ENCODE measurements at regions not wholly inside any gene's neighbourhood (a gene's known extent, or its start where the extent isn't known, plus 50 kb on each side); places are given as distances from the start of the nearest gene placed in this dataset.

- BruUV-seq (replicated peaks) = no TSS peak
- H3K4me1 Mint-ChIP-seq (ENCODE audit: insufficient read depth, unreplicated experiment) = peaks cover 8% of the 10 kb centered on the region
- H3K9me3 Mint-ChIP-seq (ENCODE audit: unreplicated experiment) = peaks cover 4% of the 10 kb centered on the region
- H3K27me3 Mint-ChIP-seq (ENCODE audit: insufficient read depth, unreplicated experiment) = no peaks in the 10 kb centered on the region
- DNase-seq (ENCODE audit: unreplicated experiment) = peak; percentile 20
- no peaks in the 10 kb centered on the region for H3K36me3 Mint-ChIP-seq (ENCODE audit: insufficient read depth, unreplicated experiment)
- H3K27ac Mint-ChIP-seq (ENCODE audit: low read depth, unreplicated experiment) = peak overlapping the region; percentile 27
- ChIA-PET POLR2A (interaction anchor here (0.7 kb wide), 1 partner anchor 34 kb away, joined by 3 read pairs; no protein-coding TSS in a partner anchor), CTCF (interaction anchor here (0.6 kb wide), 1 partner anchor 153 kb away, joined by 3 read pairs; no protein-coding TSS in a partner anchor)
- intact Hi-C loops (cut with micrococcal nuclease) = no loop called here
- H3K4me3 Mint-ChIP-seq (ENCODE audit: unreplicated experiment) = no peak overlapping the region
- no peak for TF ChIP-seq CTCF (IDR thresholded peaks at IDR 0.05; ENCODE audit: unreplicated experiment)
These were observed 352.0 kb upstream of the COL8A1 start for GRCh38 chr3:99286266-99286845.

- CTCF ChIA-PET = no interaction called here
- Mint-ChIP-seq H3K4me1 (ENCODE audit: insufficient read depth, unreplicated experiment) (peaks cover 23% of the 10 kb centered on the region), H3K36me3 (ENCODE audit: insufficient read depth, unreplicated experiment) (no peaks in the 10 kb centered on the region), H3K27me3 (ENCODE audit: insufficient read depth, unreplicated experiment) (no peaks in the 10 kb centered on the region), H3K27ac (ENCODE audit: low read depth, unreplicated experiment) (no peak overlapping the region), H3K4me3 (ENCODE audit: unreplicated experiment) (no peak overlapping the region), H3K9me3 (ENCODE audit: unreplicated experiment) (no peaks in the 10 kb centered on the region)
- POLR2A ChIA-PET = interaction anchor here (0.9 to 1.5 kb wide), 2 partner anchors 22 to 126 kb away, joined by 3 to 5 read pairs; no protein-coding TSS in a partner anchor
- no peak for TF ChIP-seq CTCF (IDR thresholded peaks at IDR 0.05; ENCODE audit: unreplicated experiment)
- intact Hi-C loops (cut with micrococcal nuclease) = loop anchor here (10.0 kb wide), 1 partner anchor 55 kb away; no protein-coding TSS in a partner anchor
- DNase-seq (ENCODE audit: unreplicated experiment) = peak; percentile 66
- BruUV-seq (replicated peaks) = no TSS peak
These were observed 368.3 kb upstream of the DCBLD2 start for GRCh38 chr3:99269606-99270351.

DNA sequence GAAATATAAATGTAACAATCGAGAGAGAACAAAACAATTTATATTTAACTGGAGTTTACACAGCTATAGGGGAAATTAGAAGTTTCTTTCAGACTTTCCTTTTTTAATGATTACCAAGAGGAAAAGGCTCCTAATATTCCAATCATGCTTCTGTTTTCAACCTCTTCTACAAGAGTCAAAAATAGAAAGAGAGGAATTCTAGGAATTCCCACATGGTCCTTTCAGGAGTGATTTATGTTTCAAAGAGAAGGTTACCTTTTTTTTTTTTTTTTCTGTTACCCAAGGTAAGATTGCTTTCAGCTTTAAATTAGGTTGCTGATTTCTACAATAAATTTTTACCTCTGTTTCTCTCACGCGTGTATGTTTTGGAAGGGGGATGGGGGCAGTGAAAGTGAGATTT is 355.3 kb upstream of the DCBLD2 start:
- ChIA-PET POLR2A (interaction anchor here (1.2 kb wide), 1 partner anchor 11 kb away, joined by 6 read pairs; no protein-coding TSS in a partner anchor), CTCF (no interaction called here)
- Mint-ChIP-seq H3K9me3 (ENCODE audit: unreplicated experiment) (peaks cover 6% of the 10 kb centered on the region), H3K4me1 (ENCODE audit: insufficient read depth, unreplicated experiment) (peaks cover 11% of the 10 kb centered on the region), H3K4me3 (ENCODE audit: unreplicated experiment) (no peak overlapping the region), H3K27ac (ENCODE audit: low read depth, unreplicated experiment) (no peak overlapping the region), H3K27me3 (ENCODE audit: insufficient read depth, unreplicated experiment) (no peaks in the 10 kb centered on the region), H3K36me3 (ENCODE audit: insufficient read depth, unreplicated experiment) (no peaks in the 10 kb centered on the region)
- no peak for TF ChIP-seq CTCF (IDR thresholded peaks at IDR 0.05; ENCODE audit: unreplicated experiment)
- intact Hi-C loops (cut with micrococcal nuclease) = no loop called here
- DNase-seq (ENCODE audit: unreplicated experiment) = no peak
- no TSS peak for BruUV-seq (replicated peaks)

DNA sequence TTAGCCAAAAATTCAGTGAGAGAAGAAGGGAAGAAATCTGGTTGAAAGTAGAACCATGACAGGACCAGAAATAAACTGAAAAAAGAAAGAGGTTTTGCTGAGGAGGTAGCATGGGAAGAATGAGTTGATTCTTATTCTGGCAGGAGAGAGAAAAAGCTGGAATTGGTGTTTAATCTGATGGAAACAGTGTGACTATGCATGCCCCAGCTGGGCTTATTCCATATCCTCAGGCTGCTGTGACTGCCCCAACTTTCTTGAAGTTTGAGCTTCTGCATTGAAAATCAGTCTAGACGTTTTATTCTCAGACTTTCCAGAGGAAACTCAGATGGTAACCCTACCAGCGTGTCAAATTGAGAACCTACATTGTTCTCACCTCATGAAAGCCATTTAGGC is 352.5 kb upstream of the DCBLD2 start:
- no TSS peak for BruUV-seq (replicated peaks)
- DNase-seq (ENCODE audit: unreplicated experiment) = no peak
- TF ChIP-seq CTCF (IDR thresholded peaks at IDR 0.05; ENCODE audit: unreplicated experiment) = no peak
- H3K36me3 Mint-ChIP-seq (ENCODE audit: insufficient read depth, unreplicated experiment) = no peaks in the 10 kb centered on the region
- H3K4me3 Mint-ChIP-seq (ENCODE audit: unreplicated experiment) = no peak overlapping the region
- H3K27me3 Mint-ChIP-seq (ENCODE audit: insufficient read depth, unreplicated experiment) = no peaks in the 10 kb centered on the region
- CTCF ChIA-PET = interaction anchor here (1.1 kb wide), 1 partner anchor 392 kb away, joined by 4 read pairs; no protein-coding TSS in a partner anchor
- peak overlapping the region; percentile 73 for H3K27ac Mint-ChIP-seq (ENCODE audit: low read depth, unreplicated experiment)
- intact Hi-C loops (cut with micrococcal nuclease) = no loop called here
- H3K9me3 Mint-ChIP-seq (ENCODE audit: unreplicated experiment) = peaks cover 6% of the 10 kb centered on the region
- POLR2A ChIA-PET = no interaction called here
- peaks cover 17% of the 10 kb centered on the region for H3K4me1 Mint-ChIP-seq (ENCODE audit: insufficient read depth, unreplicated experiment)

Data from MCF 10A (cell line).